ENCODE measurements at regions not wholly inside any gene's neighbourhood (a gene's known extent, or its start where the extent isn't known, plus 50 kb on each side); places are given as distances from the start of the nearest gene placed in this dataset.

- H3K27ac ChIP-seq: no peak overlapping the region
- intact Hi-C loops (cut with DNase I): no loop called here
- no peak for TF ChIP-seq POLR2A (IDR thresholded peaks at IDR 0.05)
- TF ChIP-seq, protein P1, sequence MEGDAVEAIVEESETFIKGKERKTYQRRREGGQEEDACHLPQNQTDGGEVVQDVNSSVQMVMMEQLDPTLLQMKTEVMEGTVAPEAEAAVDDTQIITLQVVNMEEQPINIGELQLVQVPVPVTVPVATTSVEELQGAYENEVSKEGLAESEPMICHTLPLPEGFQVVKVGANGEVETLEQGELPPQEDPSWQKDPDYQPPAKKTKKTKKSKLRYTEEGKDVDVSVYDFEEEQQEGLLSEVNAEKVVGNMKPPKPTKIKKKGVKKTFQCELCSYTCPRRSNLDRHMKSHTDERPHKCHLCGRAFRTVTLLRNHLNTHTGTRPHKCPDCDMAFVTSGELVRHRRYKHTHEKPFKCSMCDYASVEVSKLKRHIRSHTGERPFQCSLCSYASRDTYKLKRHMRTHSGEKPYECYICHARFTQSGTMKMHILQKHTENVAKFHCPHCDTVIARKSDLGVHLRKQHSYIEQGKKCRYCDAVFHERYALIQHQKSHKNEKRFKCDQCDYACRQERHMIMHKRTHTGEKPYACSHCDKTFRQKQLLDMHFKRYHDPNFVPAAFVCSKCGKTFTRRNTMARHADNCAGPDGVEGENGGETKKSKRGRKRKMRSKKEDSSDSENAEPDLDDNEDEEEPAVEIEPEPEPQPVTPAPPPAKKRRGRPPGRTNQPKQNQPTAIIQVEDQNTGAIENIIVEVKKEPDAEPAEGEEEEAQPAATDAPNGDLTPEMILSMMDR (IDR thresholded peaks at IDR 0.05): no peak
- H3K27me3 ChIP-seq: no peaks in the 10 kb centered on the region
- no peaks in the 10 kb centered on the region for H3K9me3 ChIP-seq
- 65 to 78% methylated on average over 7 of the region's 7 CpGs for WGBS, 2 donors
- DNase-seq (no peak), ATAC-seq (no peak)
- no peaks in the 10 kb centered on the region for H3K4me1 ChIP-seq
- H3K4me3 ChIP-seq: no peak overlapping the region
- no peaks in the 10 kb centered on the region for H3K36me3 ChIP-seq (replicated peaks in 1 of 2; ENCODE audit: insufficient read depth in 1 of 2, low read depth in 2 of 2)
These were observed 472.0 kb upstream of the TBX3 start for GRCh38 chr12:115155665-115156645.

DNA sequence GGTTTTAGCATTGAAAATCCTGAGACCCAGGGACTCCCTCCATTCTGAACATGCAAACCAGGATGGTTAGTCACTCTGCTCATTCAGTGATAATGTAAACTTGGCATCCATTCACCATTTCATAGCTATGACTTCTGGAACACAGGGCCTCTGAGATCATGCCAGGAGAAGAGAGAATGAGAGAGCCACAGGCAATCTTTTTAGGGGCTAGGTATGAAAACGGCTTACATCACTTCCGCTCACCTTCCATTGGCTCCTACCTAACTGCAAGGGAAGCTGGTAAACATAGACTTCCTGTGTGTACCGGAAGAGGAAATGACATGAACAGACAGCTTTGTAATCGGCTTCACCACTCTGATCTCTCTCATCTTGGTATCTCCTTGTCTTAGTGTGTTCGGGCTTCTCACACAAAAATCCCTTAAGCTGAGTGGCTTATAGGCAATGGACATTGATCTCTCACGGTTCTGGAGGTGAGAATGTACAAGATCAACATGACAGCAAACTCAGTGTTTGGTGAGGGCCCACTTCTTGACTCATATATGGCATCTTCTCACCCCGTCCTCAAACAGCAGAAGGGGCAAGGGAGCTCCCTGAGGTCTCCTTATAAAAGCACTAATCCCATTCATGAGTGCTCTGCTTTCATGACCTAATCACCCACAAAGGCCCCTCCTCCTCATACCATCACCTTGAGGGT lies 465.9 kb upstream of the TBX3 start:
- ATAC-seq: no peak
- no peak overlapping the region for H3K4me3 ChIP-seq
- DNase-seq: no peak
- no peaks in the 10 kb centered on the region for H3K9me3 ChIP-seq
- intact Hi-C loops (cut with DNase I): no loop called here
- H3K4me1 ChIP-seq: no peaks in the 10 kb centered on the region
- TF ChIP-seq POLR2A (IDR thresholded peaks at IDR 0.05): no peak
- TF ChIP-seq, protein P1 (IDR thresholded peaks at IDR 0.05): no peak
- H3K27ac ChIP-seq: no peak overlapping the region
- H3K27me3 ChIP-seq: no peaks in the 10 kb centered on the region
- no peaks in the 10 kb centered on the region for H3K36me3 ChIP-seq (replicated peaks in 1 of 2; ENCODE audit: insufficient read depth in 1 of 2, low read depth in 2 of 2)
- WGBS, 2 donors: 60 to 64% methylated on average over 7 of the region's 7 CpGs

DNA sequence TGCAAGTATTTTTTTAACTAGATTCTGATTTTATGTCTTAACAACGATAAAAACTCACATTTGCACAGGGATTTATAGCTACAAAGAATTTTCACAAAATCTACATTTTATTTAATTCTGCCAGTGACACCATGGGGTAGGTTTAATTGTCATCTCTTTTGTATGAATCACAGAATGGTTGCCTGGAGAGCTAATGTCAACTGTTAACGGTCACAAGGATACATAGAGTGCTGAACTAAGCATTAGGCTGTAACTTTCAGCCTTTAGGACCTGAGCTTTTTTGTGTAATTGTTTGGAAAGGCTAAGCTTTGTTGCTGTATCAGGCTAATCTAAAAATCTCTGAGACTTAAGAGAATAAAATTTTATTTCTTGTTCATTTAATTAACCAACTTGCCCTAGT lies 465.3 kb upstream of the TBX3 start:
- no peak for ATAC-seq
- TF ChIP-seq POLR2A (IDR thresholded peaks at IDR 0.05): no peak
- TF ChIP-seq, protein P1 (IDR thresholded peaks at IDR 0.05): no peak
- no peaks in the 10 kb centered on the region for H3K27me3 ChIP-seq
- 68 to 86% methylated on average over 2 of the region's 2 CpGs for WGBS, 2 donors
- H3K4me1 ChIP-seq: no peaks in the 10 kb centered on the region
- no peak overlapping the region for H3K4me3 ChIP-seq
- intact Hi-C loops (cut with DNase I): no loop called here
- H3K27ac ChIP-seq: no peak overlapping the region
- H3K9me3 ChIP-seq: no peaks in the 10 kb centered on the region
- H3K36me3 ChIP-seq (replicated peaks in 1 of 2; ENCODE audit: insufficient read depth in 1 of 2, low read depth in 2 of 2): no peaks in the 10 kb centered on the region
- no peak for DNase-seq

DNA sequence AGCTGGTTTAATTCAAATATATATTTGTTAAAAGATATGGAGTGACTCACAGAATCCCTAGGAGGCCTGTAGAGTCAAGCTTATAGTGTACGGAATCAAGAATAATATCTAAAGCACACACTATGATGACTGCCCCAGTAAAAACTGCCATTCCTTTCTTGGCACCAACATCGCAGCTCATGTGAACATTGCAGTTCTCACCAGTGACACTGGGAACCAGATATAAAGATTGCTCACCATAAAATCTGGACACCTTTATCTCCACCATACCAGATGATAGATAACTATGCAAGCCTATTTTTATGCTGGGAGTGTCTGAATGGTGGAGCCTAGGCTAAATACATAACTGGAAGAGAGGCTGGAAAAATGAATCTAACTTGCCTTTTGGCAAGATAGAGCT lies 463.9 kb upstream of the TBX3 start:
- no peak for ATAC-seq
- Histone ChIP-seq H3K4me1 (no peaks in the 10 kb centered on the region), H3K27ac (no peak overlapping the region), H3K9me3 (no peaks in the 10 kb centered on the region), H3K27me3 (no peaks in the 10 kb centered on the region), H3K4me3 (no peak overlapping the region), H3K36me3 (replicated peaks in 1 of 2; ENCODE audit: insufficient read depth in 1 of 2, low read depth in 2 of 2) (no peaks in the 10 kb centered on the region)
- WGBS, 2 donors: 77 to 83% methylated on average over 2 of the region's 2 CpGs
- no peak for DNase-seq
- TF ChIP-seq, protein P1 (IDR thresholded peaks at IDR 0.05): no peak
- no peak for TF ChIP-seq POLR2A (IDR thresholded peaks at IDR 0.05)
- intact Hi-C loops (cut with DNase I): no loop called here
